GM21576 (cell line): ENCODE measurements at regions not wholly inside any gene's neighbourhood (a gene's known extent, or its start where the extent isn't known, plus 50 kb on each side); places are given as distances from the start of the nearest gene placed in this dataset.
A peak's percentile ranks its signal among the peaks of the same experiment; 100 is the strongest.
"Not testable (repeated sequence)": the region's sequence is repeated elsewhere in the genome, so short reads cannot be mapped to it uniquely, and the experiment has no call there.

Experiments used
- ATAC-seq: cut with Tn5 transposase; IDR thresholded peaks from one replicate; pipeline ENCODE4 v1.9.1; 2021; ENCODE audit warnings: mild to moderate bottlenecking, moderate library complexity; ENCODE audit not compliant: unreplicated experiment

- ATAC-seq: no peak
These were observed 66.6 kb downstream of the TNFAIP3 start for GRCh38 chr6:137933696-137934095.

GRCh38 chr6:137936798-137937197 is 69.7 kb downstream of the TNFAIP3 start:
- no peak for ATAC-seq

GRCh38 chr6:137937834-137938233 is 70.8 kb downstream of the TNFAIP3 start:
- no peak for ATAC-seq

- no peak for ATAC-seq
These were observed 71.8 kb downstream of the TNFAIP3 start for GRCh38 chr6:137938770-137939379.

GRCh38 chr6:137941995-137942394 is 74.9 kb downstream of the TNFAIP3 start:
- no peak for ATAC-seq

- no peak for ATAC-seq
These were observed 75.7 kb downstream of the TNFAIP3 start for GRCh38 chr6:137942736-137943135.

GRCh38 chr6:137944381-137944780 is 77.3 kb downstream of the TNFAIP3 start:
- not testable (repeated sequence) for ATAC-seq

- ATAC-seq: peak; percentile 42
These were observed 77.9 kb downstream of the TNFAIP3 start for GRCh38 chr6:137944793-137945498.

GRCh38 chr6:137949686-137950390 is 82.8 kb downstream of the TNFAIP3 start:
- peak; percentile 57 for ATAC-seq

GRCh38 chr6:137950581-137950980 is 83.5 kb downstream of the TNFAIP3 start:
- ATAC-seq: peak; percentile 43

GRCh38 chr6:137951064-137951597 is 84.1 kb downstream of the TNFAIP3 start:
- peak; percentile 60 for ATAC-seq

GRCh38 chr6:137952247-137952646 is 85.2 kb downstream of the TNFAIP3 start:
- ATAC-seq: no peak

- no peak for ATAC-seq
These were observed 86.7 kb downstream of the TNFAIP3 start for GRCh38 chr6:137953761-137954160.

- no peak for ATAC-seq
These were observed 87.2 kb downstream of the TNFAIP3 start for GRCh38 chr6:137954253-137954652.

GRCh38 chr6:137956098-137956488 is 89.0 kb downstream of the TNFAIP3 start:
- no peak for ATAC-seq

- ATAC-seq: no peak
These were observed 90.4 kb downstream of the TNFAIP3 start for GRCh38 chr6:137957471-137957870.

- ATAC-seq: no peak
These were observed 91.9 kb downstream of the TNFAIP3 start for GRCh38 chr6:137958811-137959565.

- no peak for ATAC-seq
These were observed 95.7 kb downstream of the TNFAIP3 start for GRCh38 chr6:137962725-137963124.

GRCh38 chr6:137964876-137965275 is 97.8 kb downstream of the TNFAIP3 start:
- no peak for ATAC-seq

- no peak for ATAC-seq
These were observed 100.8 kb downstream of the TNFAIP3 start for GRCh38 chr6:137967689-137968454.
